AG10803 (cell line): ENCODE measurements at regions not wholly inside any gene's neighbourhood (a gene's known extent, or its start where the extent isn't known, plus 50 kb on each side); places are given as distances from the start of the nearest gene placed in this dataset.

Experiments used
- DNase-seq: peaks from one replicate; pipeline ENCODE4 v3.0.0; 2010; ENCODE audit warnings: low read depth
- H3K4me3 ChIP-seq: 2 replicates; pipeline ENCODE4 v1.5.1; 2011; ENCODE audit warnings: mild to moderate bottlenecking, low read length, control low read depth
- CTCF ChIP-seq: conservative IDR thresholded peaks from 2 replicates; pipeline ENCODE4 v1.5.1; 2011; ENCODE audit warnings: mild to moderate bottlenecking, low read length, control low read depth, inconsistent platforms

- no peak overlapping the region for H3K4me3 ChIP-seq
- no peak for TF ChIP-seq CTCF
- DNase-seq, result no peak
These were observed 56.6 kb upstream of the POU3F2 start for GRCh38 chr6:98777762-98778161.

DNA sequence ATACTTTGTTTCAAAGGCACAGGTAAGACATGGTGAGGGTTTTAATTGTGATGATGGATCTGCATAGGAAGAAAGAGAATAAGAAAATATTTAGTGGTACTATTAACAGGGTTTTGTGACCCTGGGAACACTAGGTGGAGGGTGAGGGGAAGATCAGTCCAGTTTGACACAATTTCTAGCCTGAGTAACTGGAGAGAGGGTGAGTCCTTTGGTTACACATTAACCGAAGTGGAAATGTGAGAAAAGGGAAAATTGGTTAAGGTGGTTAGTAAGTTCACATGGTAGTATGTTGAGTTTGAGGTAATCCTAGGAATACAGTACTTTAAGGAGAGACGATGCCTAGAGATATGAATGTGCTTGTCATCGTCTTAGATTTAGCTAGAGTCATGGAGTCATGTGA, 54.8 kb upstream of the POU3F2 start:
- no peak for TF ChIP-seq CTCF
- H3K4me3 ChIP-seq, result no peak overlapping the region

DNA sequence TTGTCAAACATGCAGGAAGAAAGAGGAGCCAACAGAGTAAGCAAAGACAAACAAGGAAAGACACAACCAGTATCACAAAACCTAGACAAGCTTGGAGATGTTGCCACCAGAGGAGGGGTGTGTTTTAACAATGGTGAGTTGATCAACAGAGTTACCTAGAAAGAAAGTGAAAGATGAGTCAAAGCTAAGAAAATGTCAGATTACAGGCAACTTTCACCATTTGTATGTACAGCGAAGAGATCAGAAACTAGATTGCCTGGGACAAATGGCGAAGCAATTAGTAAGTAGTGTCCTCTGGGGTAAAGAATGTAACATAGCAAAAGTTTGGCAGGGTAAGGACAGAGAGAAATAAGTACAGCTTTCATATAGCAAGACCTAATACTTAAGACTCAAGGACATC, 51.6 kb upstream of the POU3F2 start:
- no peak for DNase-seq
- no peak overlapping the region for H3K4me3 ChIP-seq
- no peak for TF ChIP-seq CTCF

More for the DNA sequence above, 54.8 kb upstream of the POU3F2 start:
- no peak for DNase-seq

DNA sequence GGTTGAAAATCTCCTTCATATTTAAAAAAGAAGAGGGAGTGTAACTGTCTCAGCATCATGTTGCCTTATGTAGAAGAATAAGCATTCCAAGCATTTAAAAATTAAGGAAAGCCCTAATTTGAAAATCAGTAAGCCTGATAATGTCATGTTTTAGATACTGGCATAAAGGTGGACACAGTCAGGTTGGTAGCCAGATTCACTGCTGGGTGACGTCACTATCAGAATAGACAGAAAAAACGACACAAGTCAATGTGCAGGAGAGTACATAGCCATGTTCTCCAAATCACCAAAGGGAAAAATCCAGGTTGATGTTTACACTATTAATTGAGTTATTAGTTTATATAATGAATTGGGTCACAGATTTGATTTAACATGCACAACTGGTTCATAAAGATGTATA, 50.8 kb upstream of the POU3F2 start:
- no peak for DNase-seq
- TF ChIP-seq CTCF, result no peak
- H3K4me3 ChIP-seq, result no peak overlapping the region
